HepG2 (cell line): ENCODE measurements at regions not wholly inside any gene's neighbourhood (a gene's known extent, or its start where the extent isn't known, plus 50 kb on each side); places are given as distances from the start of the nearest gene placed in this dataset.

Source experiments
- ATAC-seq: fragments of 200-7000 bp; cut with Tn5 transposase; 3 replicates; pipeline ENCODE4 v1.9.1; 2020; ENCODE audit warnings: mild to moderate bottlenecking, moderate library complexity
- BruUV-seq: library from RNA; stranded (reverse); fragments of 400-500 nt; replicated peaks from 2 replicates; lab custom pipeline; 2021; lab: Mats Ljungman, UMichigan
- CTCF ChIA-PET: fragments of 300-600 bp; formaldehyde crosslinking; extraction: SDS; loops from one replicate; lab custom pipeline; 2021; ENCODE audit warnings: low total read pairs, inconsistent platforms, low intra/inter-chr PET ratio; lab: Yijun Ruan, JAX
- POLR2A ChIA-PET: fragments of 350-600 bp; sonication (Branson Sonifier 250); formaldehyde crosslinking; loops from one replicate; lab custom pipeline; 2020; ENCODE audit warnings: antibody characterized with exemption, inconsistent platforms; lab: Yijun Ruan, JAX
- DNase-seq: peaks from one replicate; pipeline ENCODE4 v3.0.0-alpha.2; 2015; ENCODE audit warnings: low spot score
- FAIRE-seq: peaks from 3 replicates; lab custom pipeline; 2011; peaks lifted over from hg19 to GRCh38; lab: Jason Lieb, UNC
- H2AFZ ChIP-seq: one replicate; pipeline ENCODE4 v1.6.1; 2011; ENCODE audit warnings: low read length, inconsistent platforms
- H3K27ac ChIP-seq: fragments of 300-600 bp; 3 replicates; pipeline ENCODE4 v1.8.0; 2011; ENCODE audit warnings: mixed run types, mild to moderate bottlenecking, mixed read lengths, low read length, inconsistent platforms; ENCODE audit not compliant: insufficient read depth; ENCODE audit errors: extremely low read length
- H3K27me3 ChIP-seq, 2 experiments: fragments of 200-600 bp in 1 of 2; 2 replicates in 1 of 2; 3 replicates in 1 of 2; pipeline versions ENCODE4 v1.6.0 to v1.8.0; 2011; ENCODE audit warnings: low read length in 2 of 2, mild to moderate bottlenecking in 2 of 2, moderate library complexity in 2 of 2, inconsistent platforms in 1 of 2; ENCODE audit not compliant: insufficient read depth in 2 of 2, control insufficient read depth in 1 of 2
- H3K36me3 ChIP-seq, 2 experiments: fragments of 200-600 bp in 1 of 2; replicated peaks in 1 of 2; 2 replicates in 1 of 2; 3 replicates in 1 of 2; pipeline versions ENCODE4 v1.5.1 to v1.8.0; 2011; ENCODE audit warnings: low read length in 2 of 2, inconsistent platforms in 1 of 2; ENCODE audit not compliant: insufficient read depth in 2 of 2, control insufficient read depth in 1 of 2
- H3K4me1 ChIP-seq: 2 replicates; pipeline ENCODE4 v1.5.1; 2012; ENCODE audit warnings: low read length, inconsistent platforms; ENCODE audit not compliant: insufficient read depth
- H3K4me2 ChIP-seq: 2 replicates; pipeline ENCODE4 v1.6.0; 2011; ENCODE audit warnings: low read depth, low read length, inconsistent platforms
- H3K4me3 ChIP-seq, 3 experiments: fragments of 200-600 bp in 1 of 3; sonication (generic), shearing (Covaris generic) in 1 of 3; replicated peaks in 1 of 3; 2 replicates each; pipeline ENCODE4 v1.5.1; 2011 to 2016; ENCODE audit warnings: low read length in 3 of 3, inconsistent platforms in 2 of 3, low read depth in 2 of 3, mild to moderate bottlenecking in 2 of 3, control low read depth in 1 of 3, mixed read lengths in 1 of 3; ENCODE audit not compliant: insufficient read depth in 1 of 3
- H3K79me2 ChIP-seq: one replicate; pipeline ENCODE4 v1.6.1; 2011; ENCODE audit warnings: low read length, inconsistent platforms; ENCODE audit not compliant: insufficient read depth
- H3K9ac ChIP-seq: 2 replicates; pipeline ENCODE4 v1.6.0; 2011; ENCODE audit warnings: mild to moderate bottlenecking, low read depth, low read length, inconsistent platforms; ENCODE audit not compliant: insufficient read depth
- H3K9me3 ChIP-seq: 2 replicates; pipeline ENCODE4 v1.5.1; 2012; ENCODE audit warnings: mild to moderate bottlenecking, low read length
- H4K20me1 ChIP-seq: 2 replicates; pipeline ENCODE4 v1.6.0; 2011; ENCODE audit warnings: inconsistent platforms, mild to moderate bottlenecking, low read length, moderate library complexity; ENCODE audit not compliant: insufficient read depth
- ZNF317 ChIP-seq: sonication (generic); formaldehyde crosslinking; IDR thresholded peaks from 2 replicates; pipeline ENCODE4 v1.5.0; 2020; ENCODE audit warnings: mild to moderate bottlenecking, missing genetic modification reagents
- ZNF337 ChIP-seq: sonication (generic); formaldehyde crosslinking; IDR thresholded peaks from 2 replicates; pipeline ENCODE4 v1.5.1; 2020; ENCODE audit warnings: missing genetic modification reagents, low read depth, mild to moderate bottlenecking, borderline replicate concordance
- ZNF780A ChIP-seq: sonication (generic); formaldehyde crosslinking; IDR thresholded peaks from 2 replicates; pipeline ENCODE4 v1.8.0; 2022; ENCODE audit warnings: mild to moderate bottlenecking, missing genetic modification reagents, moderate library complexity
- WGBS: methylation state at CpG from one replicate; pipeline ENCODE4 v1.1.6; 2017; ENCODE audit warnings: low lambda C conversion rate; 5-methylcytosine and 5-hydroxymethylcytosine counted together
- in situ Hi-C: cut with HindIII; loops from 2 replicates; pipeline ENCODE4 v1.10.0; 2017; ENCODE audit warnings: low pct_unique_long_range_greater_than_20kb; ENCODE audit not compliant: extremely low pct_ligation_motif_present
- intact Hi-C: fragments of 100-400 bp; cut with micrococcal nuclease; formaldehyde crosslinking; loops from one replicate; pipeline ENCODE4 v1.10.0; 2022; ENCODE audit not compliant: unreplicated experiment
- TF ChIP-seq, protein P1 (sequence below): sonication (generic); formaldehyde crosslinking; IDR thresholded peaks from 2 replicates; pipeline ENCODE4 v1.5.0; 2020; ENCODE audit warnings: mild to moderate bottlenecking, missing genetic modification reagents
- TF ChIP-seq, protein P2 (sequence below): sonication (generic); formaldehyde crosslinking; IDR thresholded peaks from 2 replicates; pipeline ENCODE4 v1.8.1; 2022; ENCODE audit warnings: low read depth, mild to moderate bottlenecking, missing genetic modification reagents
- TF ChIP-seq, protein P3 (sequence below): sonication (generic); formaldehyde crosslinking; IDR thresholded peaks from 2 replicates; pipeline ENCODE4 v1.5.0; 2020; ENCODE audit warnings: missing genetic modification reagents

DNA sequence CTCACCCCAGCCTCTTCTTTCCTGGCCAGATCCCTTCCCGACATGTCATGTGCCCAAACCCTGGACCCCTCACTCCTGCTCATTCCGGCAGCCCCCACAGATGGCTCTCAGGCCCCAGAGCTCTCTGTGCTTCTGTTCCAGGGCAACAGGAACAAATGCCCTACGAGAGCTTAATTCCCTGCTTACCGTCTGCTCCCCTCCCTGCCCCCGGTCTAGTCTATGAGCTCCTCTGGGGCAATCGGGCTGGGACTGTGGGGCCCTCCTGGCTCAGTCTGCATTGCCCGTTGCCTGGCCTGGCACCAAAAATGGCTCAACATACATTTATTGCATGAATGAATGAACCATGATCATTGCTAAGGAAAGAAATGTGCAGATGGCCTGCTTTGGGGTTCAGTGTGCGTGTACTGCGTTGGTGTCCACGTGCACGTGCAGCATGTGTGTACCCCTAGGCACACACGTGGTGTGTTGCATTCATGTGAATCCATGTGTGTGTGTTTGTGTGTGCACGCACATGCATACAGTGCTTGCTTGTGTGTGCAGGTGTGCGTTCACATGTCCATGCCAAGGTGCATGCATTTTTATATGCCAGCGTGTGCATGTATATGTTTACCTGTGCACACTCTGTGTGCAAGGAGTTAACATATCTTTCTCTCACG, 201.2 kb upstream of the IER5L start (continued):
- TF ChIP-seq ZNF780A: no peak
- TF ChIP-seq, protein P1, sequence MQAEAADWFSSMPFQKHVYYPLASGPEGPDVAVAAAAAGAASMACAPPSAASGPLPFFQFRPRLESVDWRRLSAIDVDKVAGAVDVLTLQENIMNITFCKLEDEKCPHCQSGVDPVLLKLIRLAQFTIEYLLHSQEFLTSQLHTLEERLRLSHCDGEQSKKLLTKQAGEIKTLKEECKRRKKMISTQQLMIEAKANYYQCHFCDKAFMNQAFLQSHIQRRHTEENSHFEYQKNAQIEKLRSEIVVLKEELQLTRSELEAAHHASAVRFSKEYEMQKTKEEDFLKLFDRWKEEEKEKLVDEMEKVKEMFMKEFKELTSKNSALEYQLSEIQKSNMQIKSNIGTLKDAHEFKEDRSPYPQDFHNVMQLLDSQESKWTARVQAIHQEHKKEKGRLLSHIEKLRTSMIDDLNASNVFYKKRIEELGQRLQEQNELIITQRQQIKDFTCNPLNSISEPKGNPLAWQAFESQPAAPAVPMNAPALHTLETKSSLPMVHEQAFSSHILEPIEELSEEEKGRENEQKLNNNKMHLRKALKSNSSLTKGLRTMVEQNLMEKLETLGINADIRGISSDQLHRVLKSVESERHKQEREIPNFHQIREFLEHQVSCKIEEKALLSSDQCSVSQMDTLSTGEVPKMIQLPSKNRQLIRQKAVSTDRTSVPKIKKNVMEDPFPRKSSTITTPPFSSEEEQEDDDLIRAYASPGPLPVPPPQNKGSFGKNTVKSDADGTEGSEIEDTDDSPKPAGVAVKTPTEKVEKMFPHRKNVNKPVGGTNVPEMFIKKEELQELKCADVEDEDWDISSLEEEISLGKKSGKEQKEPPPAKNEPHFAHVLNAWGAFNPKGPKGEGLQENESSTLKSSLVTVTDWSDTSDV: no peak
- TF ChIP-seq, protein P2, sequence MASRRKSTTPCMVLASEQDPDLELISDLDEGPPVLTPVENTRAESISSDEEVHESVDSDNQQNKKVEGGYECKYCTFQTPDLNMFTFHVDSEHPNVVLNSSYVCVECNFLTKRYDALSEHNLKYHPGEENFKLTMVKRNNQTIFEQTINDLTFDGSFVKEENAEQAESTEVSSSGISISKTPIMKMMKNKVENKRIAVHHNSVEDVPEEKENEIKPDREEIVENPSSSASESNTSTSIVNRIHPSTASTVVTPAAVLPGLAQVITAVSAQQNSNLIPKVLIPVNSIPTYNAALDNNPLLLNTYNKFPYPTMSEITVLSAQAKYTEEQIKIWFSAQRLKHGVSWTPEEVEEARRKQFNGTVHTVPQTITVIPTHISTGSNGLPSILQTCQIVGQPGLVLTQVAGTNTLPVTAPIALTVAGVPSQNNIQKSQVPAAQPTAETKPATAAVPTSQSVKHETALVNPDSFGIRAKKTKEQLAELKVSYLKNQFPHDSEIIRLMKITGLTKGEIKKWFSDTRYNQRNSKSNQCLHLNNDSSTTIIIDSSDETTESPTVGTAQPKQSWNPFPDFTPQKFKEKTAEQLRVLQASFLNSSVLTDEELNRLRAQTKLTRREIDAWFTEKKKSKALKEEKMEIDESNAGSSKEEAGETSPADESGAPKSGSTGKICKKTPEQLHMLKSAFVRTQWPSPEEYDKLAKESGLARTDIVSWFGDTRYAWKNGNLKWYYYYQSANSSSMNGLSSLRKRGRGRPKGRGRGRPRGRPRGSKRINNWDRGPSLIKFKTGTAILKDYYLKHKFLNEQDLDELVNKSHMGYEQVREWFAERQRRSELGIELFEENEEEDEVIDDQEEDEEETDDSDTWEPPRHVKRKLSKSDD: no peak

DNA sequence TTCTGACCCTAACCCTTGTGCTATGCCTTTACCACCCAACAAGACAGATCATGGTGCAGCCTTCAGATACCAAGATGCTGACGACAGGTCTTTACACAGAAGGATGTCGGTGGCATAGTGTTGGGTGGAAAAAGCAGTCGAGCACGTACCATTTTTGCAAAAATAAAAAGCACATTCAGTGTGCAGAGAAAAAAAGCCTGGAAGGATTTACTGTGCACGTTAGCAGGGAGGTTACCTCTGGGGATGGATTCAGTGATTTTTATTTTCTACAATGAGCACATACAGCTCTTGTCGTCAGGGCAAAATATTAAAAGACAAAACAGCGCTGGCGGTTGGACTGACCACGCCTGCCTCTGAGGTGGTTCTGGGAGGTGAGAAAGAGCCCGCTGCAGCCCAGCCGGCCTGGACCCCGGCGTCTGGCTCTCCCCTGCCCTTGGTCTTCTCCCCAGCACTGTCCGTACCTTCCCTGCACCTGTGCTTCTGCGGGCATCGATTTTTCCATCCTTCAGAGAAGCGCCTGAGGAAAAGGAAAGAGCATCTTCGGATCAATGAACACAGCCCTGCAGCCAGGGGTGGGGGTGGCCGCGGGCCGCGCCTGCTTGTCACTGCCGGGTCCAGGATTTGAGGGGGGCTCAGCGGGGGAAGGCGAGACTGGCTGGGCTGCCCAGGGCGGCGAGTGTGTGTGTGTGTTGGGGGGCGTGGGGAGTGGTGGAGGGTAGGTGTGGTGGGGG, 200.0 kb upstream of the IER5L start:
- intact Hi-C loops: no loop called here
- peaks cover 4 to 19% of the 10 kb centered on the region in 2 experiments; a peak in 4 of 5 replicates for H3K27me3 ChIP-seq
- 41% methylated on average over 27 of the region's 28 CpGs for WGBS
- no peak for DNase-seq
- no peak overlapping the region for H3K27ac ChIP-seq
- no peak overlapping the region for H3K4me2 ChIP-seq
- 0 out of 2 replicates have a peak, but pooled peaks cover 6% of the 10 kb centered on the region for H3K4me1 ChIP-seq
- H3K9me3 ChIP-seq: no peaks in the 10 kb centered on the region
- H3K4me3 ChIP-seq: no peak overlapping the region
- TF ChIP-seq ZNF317 (CRISPR knock-in tag) (no peak), ZNF337 (CRISPR knock-in tag) (no peak)
- TF ChIP-seq, protein P3, sequence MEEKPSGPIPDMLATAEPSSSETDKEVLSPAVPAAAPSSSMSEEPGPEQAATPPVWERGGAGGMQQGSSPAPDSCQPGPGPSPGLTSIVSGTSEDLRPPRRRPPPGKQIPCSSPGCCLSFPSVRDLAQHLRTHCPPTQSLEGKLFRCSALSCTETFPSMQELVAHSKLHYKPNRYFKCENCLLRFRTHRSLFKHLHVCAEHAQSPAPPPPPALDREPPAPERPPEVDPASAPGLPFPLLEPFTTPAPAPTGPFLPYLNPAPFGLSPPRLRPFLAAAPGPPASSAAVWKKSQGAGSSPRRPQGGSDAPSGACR (CRISPR knock-in tag): no peak
- H3K9ac ChIP-seq: no peak overlapping the region
- in situ Hi-C loops: no loop called here
- BruUV-seq: no TSS peak
- H4K20me1 ChIP-seq: no peaks in the 10 kb centered on the region
- ChIA-PET CTCF (no interaction called here), POLR2A (no interaction called here)
- H2AFZ ChIP-seq: no peak overlapping the region
- FAIRE-seq: no peak
- no peaks in the 10 kb centered on the region for H3K36me3 ChIP-seq
- no peak for ATAC-seq
- H3K79me2 ChIP-seq: no peaks in the 10 kb centered on the region
